ENCODE measurements at regions not wholly inside any gene's neighbourhood (a gene's known extent, or its start where the extent isn't known, plus 50 kb on each side); places are given as distances from the start of the nearest gene placed in this dataset.

- ChIA-PET POLR2A (no interaction called here), CTCF (interaction anchor here (0.7 kb wide), 1 partner anchor 670 kb away, joined by 4 read pairs; no protein-coding TSS in a partner anchor)
- no peak for FAIRE-seq
- 31% methylated on average over 7 of the region's 7 CpGs for WGBS (ENCODE audit: missing lambda C conversion rate)
- peak; percentile 8 to 9 for DNase-seq (ENCODE audit: low read depth in 1 of 2, low spot score in 1 of 2)
- no peak overlapping the region for H3K4me3 ChIP-seq
- H3K4me1 ChIP-seq, result peaks cover 13% of the 10 kb centered on the region
- TF ChIP-seq POLR2A (IDR thresholded peaks at IDR 0.05; ENCODE audit: low read length) (no peak), HEYL (CRISPR knock-in tag; IDR thresholded peaks at IDR 0.05) (no peak), HDAC2 (IDR thresholded peaks at IDR 0.05) (no peak), JUN (IDR thresholded peaks at IDR 0.05) (no peak), KDM5A (IDR thresholded peaks at IDR 0.05) (no peak), RARB (CRISPR knock-in tag; IDR thresholded peaks at IDR 0.05) (no peak), NFE2L2 (conservative IDR thresholded peaks at IDR 0.05; ENCODE audit: low read length) (no peak), FOSL2 (IDR thresholded peaks at IDR 0.05) (no peak), FOSL2 (CRISPR knock-in tag; IDR thresholded peaks at IDR 0.05) (no peak), HES2 (IDR thresholded peaks at IDR 0.05) (no peak), GATA3 (IDR thresholded peaks at IDR 0.05; ENCODE audit: borderline replicate concordance) (no peak), FOXS1 (CRISPR knock-in tag; IDR thresholded peaks at IDR 0.05) (no peak), SMC3 (IDR thresholded peaks at IDR 0.05) (no peak), CEBPB (IDR thresholded peaks at IDR 0.05) (no peak), RFX5 (IDR thresholded peaks at IDR 0.05) (no peak), CTCF (IDR thresholded peaks at IDR 0.05) (no peak), CBX2 (IDR thresholded peaks at IDR 0.05; ENCODE audit: borderline replicate concordance, low read depth) (no peak), REST (IDR thresholded peaks at IDR 0.05) (no peak)
- H3K27ac ChIP-seq, result no peak overlapping the region
- H3K4me2 ChIP-seq, result no peak overlapping the region
- no peaks in the 10 kb centered on the region for H3K9me3 ChIP-seq
- no peak for ATAC-seq
These were observed 675.3 kb downstream of the INHBA start for GRCh38 chr7:41027428-41028115.

- H3K9me3 ChIP-seq, result no peaks in the 10 kb centered on the region
- H3K4me2 ChIP-seq, result no peak overlapping the region
- DNase-seq (ENCODE audit: low read depth in 1 of 2, low spot score in 1 of 2), result no peak
- CTCF ChIA-PET, result no interaction called here
- no peak for ATAC-seq
- POLR2A ChIA-PET, result no interaction called here
- H3K4me1 ChIP-seq, result peaks cover 10% of the 10 kb centered on the region
- H3K4me3 ChIP-seq, result no peak overlapping the region
- TF ChIP-seq USF2 (IDR thresholded peaks at IDR 0.05) (no peak), ZSCAN20 (CRISPR knock-in tag; IDR thresholded peaks at IDR 0.05) (no peak), JUNB (IDR thresholded peaks at IDR 0.05) (no peak), MAFK (IDR thresholded peaks at IDR 0.05; ENCODE audit: partially characterized antibody) (no peak), ZC3H11A (IDR thresholded peaks at IDR 0.05) (no peak), RARB (CRISPR knock-in tag; IDR thresholded peaks at IDR 0.05) (no peak), CHD2 (IDR thresholded peaks at IDR 0.05; ENCODE audit: low read length, partially characterized antibody) (no peak), ZNF302 (CRISPR knock-in tag; IDR thresholded peaks at IDR 0.05) (no peak), MAX (IDR thresholded peaks at IDR 0.05) (no peak), FOXS1 (CRISPR knock-in tag; IDR thresholded peaks at IDR 0.05) (no peak), ESRRA (IDR thresholded peaks at IDR 0.05; ENCODE audit: borderline replicate concordance, low read length) (no peak), BCL3 (IDR thresholded peaks at IDR 0.05) (no peak), RAD21 (conservative IDR thresholded peaks at IDR 0.05 in 1 of 2, IDR thresholded peaks at IDR 0.05 in 1 of 2) (no peak), E2F6 (IDR thresholded peaks at IDR 0.05; ENCODE audit: borderline replicate concordance, low read depth) (no peak), ZFP36 (IDR thresholded peaks at IDR 0.05; ENCODE audit: borderline replicate concordance, partially characterized antibody) (no peak), NR3C1 (IDR thresholded peaks at IDR 0.05) (no peak), EHF (CRISPR knock-in tag; IDR thresholded peaks at IDR 0.05) (no peak)
- FAIRE-seq, result no peak
- WGBS (ENCODE audit: missing lambda C conversion rate), result 42% methylated on average over 4 of the region's 4 CpGs
- H3K27ac ChIP-seq, result no peak overlapping the region
These were observed 678.8 kb downstream of the INHBA start for GRCh38 chr7:41024126-41024525.

Data from A549 (cell line).